Activated CD4-positive, alpha-beta T cell treated with anti-CD3 and anti-CD28 coated beads, Interleukin-2, amount 10 ng/mL, durations not matched to agents 24 days and 14 days (primary cell): ENCODE measurements at regions not wholly inside any gene's neighbourhood (a gene's known extent, or its start where the extent isn't known, plus 50 kb on each side); places are given as distances from the start of the nearest gene placed in this dataset.
"Not testable (repeated sequence)": the region's sequence is repeated elsewhere in the genome, so short reads cannot be mapped to it uniquely, and the experiment has no call there.

ENCODE experiments used
- DNase-seq: peaks from one replicate; pipeline ENCODE4 v3.0.0; 2022
- H3K27ac Mint-ChIP-seq: one replicate; pipeline ENCODE4 v1.8.0; 2022; ENCODE audit warnings: mild to moderate bottlenecking, mixed read lengths
- H3K27me3 Mint-ChIP-seq: one replicate; pipeline ENCODE4 v1.8.0; 2022; ENCODE audit warnings: mixed read lengths
- H3K36me3 Mint-ChIP-seq: one replicate; pipeline ENCODE4 v1.8.0; 2022; ENCODE audit warnings: low read depth, mild to moderate bottlenecking, mixed read lengths
- H3K4me1 Mint-ChIP-seq: one replicate; pipeline ENCODE4 v1.8.0; 2021; ENCODE audit warnings: mixed read lengths
- H3K4me3 Mint-ChIP-seq: one replicate; pipeline ENCODE4 v1.8.0; 2022; ENCODE audit warnings: mild to moderate bottlenecking, moderate library complexity, mixed read lengths
- H3K9me3 Mint-ChIP-seq: one replicate; pipeline ENCODE4 v1.8.0; 2021; ENCODE audit warnings: mixed read lengths
- intact Hi-C: fragments of 100-400 bp; cut with micrococcal nuclease; formaldehyde crosslinking; loops from one replicate; pipeline ENCODE4 v1.15.1; 2023

GRCh38 chr4:29079260-29079659 is 1640.9 kb upstream of the PCDH7 start:
- H3K27me3 Mint-ChIP-seq: no peaks in the 10 kb centered on the region
- intact Hi-C loops: no loop called here
- H3K27ac Mint-ChIP-seq: no peak overlapping the region
- H3K36me3 Mint-ChIP-seq: no peaks in the 10 kb centered on the region
- H3K9me3 Mint-ChIP-seq: peaks cover 4% of the 10 kb centered on the region
- DNase-seq: no peak
- H3K4me1 Mint-ChIP-seq: no peaks in the 10 kb centered on the region
- no peak overlapping the region for H3K4me3 Mint-ChIP-seq

DNA sequence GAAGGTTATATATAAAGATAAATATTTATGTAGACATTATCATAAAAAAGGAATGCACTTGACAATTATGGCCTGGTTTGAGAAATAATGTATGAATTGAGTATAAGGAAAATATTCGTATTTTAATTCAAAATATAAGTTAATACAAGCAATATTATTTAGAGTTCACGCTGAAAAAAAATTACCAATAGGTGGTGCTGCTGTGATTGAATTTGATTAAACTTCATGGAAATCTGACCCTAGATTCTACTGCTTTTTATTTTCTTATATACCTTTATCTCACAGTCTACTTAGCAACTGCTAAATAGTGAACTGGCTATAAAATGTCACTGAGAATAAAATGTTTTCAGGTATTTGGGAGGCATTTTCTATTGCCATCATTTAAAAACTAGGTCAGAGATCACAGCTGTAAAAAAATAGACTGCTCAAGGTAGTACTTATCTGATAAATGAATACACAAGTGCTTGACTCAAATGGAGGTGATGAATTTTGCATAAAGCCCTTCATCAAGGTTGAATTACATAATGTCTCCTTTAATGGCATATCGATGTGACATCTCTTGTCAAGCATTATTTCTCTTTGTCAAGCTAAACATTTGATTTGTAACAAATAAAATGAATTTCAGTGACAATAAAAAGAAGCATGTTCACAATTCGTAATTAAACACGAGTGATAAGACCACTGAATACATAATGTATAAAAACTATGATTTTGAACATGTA is 1638.8 kb upstream of the PCDH7 start:
- H3K27me3 Mint-ChIP-seq: no peaks in the 10 kb centered on the region
- H3K9me3 Mint-ChIP-seq: no peaks in the 10 kb centered on the region
- H3K27ac Mint-ChIP-seq: no peak overlapping the region
- H3K4me3 Mint-ChIP-seq: no peak overlapping the region
- intact Hi-C loops: no loop called here
- DNase-seq: no peak
- H3K36me3 Mint-ChIP-seq: no peaks in the 10 kb centered on the region
- H3K4me1 Mint-ChIP-seq: no peaks in the 10 kb centered on the region

DNA sequence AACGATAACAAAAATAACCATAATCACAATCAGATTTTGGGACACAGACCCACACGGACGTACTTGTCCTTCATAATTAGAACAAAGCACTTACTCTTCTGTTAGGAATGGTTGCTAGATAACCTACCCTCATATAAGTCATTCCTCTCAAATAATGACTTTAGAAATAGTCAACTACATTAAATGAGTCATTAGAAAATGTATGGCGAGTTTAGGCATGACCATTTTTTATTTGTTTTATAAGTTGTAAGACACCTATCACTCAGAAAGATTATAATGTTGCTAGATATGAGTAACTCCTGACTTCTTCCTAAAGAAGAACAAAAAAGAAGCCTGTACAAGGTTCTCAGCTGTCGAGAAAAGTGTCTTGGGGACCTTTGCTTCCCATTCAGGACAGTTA is 1637.5 kb upstream of the PCDH7 start:
- no peak for DNase-seq
- intact Hi-C loops: no loop called here
- no peak overlapping the region for H3K4me3 Mint-ChIP-seq
- no peaks in the 10 kb centered on the region for H3K36me3 Mint-ChIP-seq
- H3K27ac Mint-ChIP-seq: no peak overlapping the region
- no peaks in the 10 kb centered on the region for H3K27me3 Mint-ChIP-seq
- no peaks in the 10 kb centered on the region for H3K9me3 Mint-ChIP-seq
- H3K4me1 Mint-ChIP-seq: no peaks in the 10 kb centered on the region

GRCh38 chr4:29085748-29086147 is 1634.4 kb upstream of the PCDH7 start:
- Mint-ChIP-seq H3K9me3 (no peaks in the 10 kb centered on the region), H3K4me1 (no peaks in the 10 kb centered on the region), H3K4me3 (no peak overlapping the region), H3K27ac (no peak overlapping the region), H3K36me3 (no peaks in the 10 kb centered on the region), H3K27me3 (no peaks in the 10 kb centered on the region)
- intact Hi-C loops: no loop called here
- no peak for DNase-seq

DNA sequence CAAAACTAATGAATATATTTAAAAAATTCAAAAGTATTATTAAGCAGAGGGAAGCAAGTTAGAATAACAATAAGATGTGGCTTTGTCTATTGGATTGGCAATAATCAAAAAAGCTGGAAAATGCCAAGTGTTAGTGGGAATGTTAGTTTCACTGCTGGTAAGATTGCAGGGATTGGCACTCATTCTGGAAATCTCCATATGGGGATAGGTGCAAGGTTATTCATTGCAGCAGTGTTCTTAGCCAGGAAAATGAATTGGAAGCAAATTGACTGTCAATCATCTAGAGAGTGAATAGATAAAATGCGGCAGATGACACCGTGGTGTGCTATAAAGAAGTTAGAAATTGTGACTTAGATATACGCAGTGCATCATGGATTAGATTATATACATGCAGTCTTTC is 1615.5 kb upstream of the PCDH7 start:
- H3K4me3 Mint-ChIP-seq: no peak overlapping the region
- no peaks in the 10 kb centered on the region for H3K4me1 Mint-ChIP-seq
- DNase-seq: no peak
- H3K27ac Mint-ChIP-seq: no peak overlapping the region
- H3K9me3 Mint-ChIP-seq: no peaks in the 10 kb centered on the region
- no peaks in the 10 kb centered on the region for H3K27me3 Mint-ChIP-seq
- H3K36me3 Mint-ChIP-seq: no peaks in the 10 kb centered on the region
- intact Hi-C loops: no loop called here

- no peak overlapping the region for H3K4me3 Mint-ChIP-seq
- intact Hi-C loops: no loop called here
- no peak overlapping the region for H3K27ac Mint-ChIP-seq
- peaks cover 7% of the 10 kb centered on the region for H3K9me3 Mint-ChIP-seq
- no peaks in the 10 kb centered on the region for H3K36me3 Mint-ChIP-seq
- no peak for DNase-seq
- no peaks in the 10 kb centered on the region for H3K4me1 Mint-ChIP-seq
- H3K27me3 Mint-ChIP-seq: no peaks in the 10 kb centered on the region
Observed at GRCh38 chr4:29113960-29114359, 1606.2 kb upstream of the PCDH7 start.

GRCh38 chr4:29117231-29117722 is 1602.9 kb upstream of the PCDH7 start:
- H3K4me3 Mint-ChIP-seq, intact Hi-C loops, DNase-seq, H3K27ac Mint-ChIP-seq, H3K9me3 Mint-ChIP-seq, H3K36me3 Mint-ChIP-seq, H3K4me1 Mint-ChIP-seq, H3K27me3 Mint-ChIP-seq: not testable (repeated sequence)

DNA sequence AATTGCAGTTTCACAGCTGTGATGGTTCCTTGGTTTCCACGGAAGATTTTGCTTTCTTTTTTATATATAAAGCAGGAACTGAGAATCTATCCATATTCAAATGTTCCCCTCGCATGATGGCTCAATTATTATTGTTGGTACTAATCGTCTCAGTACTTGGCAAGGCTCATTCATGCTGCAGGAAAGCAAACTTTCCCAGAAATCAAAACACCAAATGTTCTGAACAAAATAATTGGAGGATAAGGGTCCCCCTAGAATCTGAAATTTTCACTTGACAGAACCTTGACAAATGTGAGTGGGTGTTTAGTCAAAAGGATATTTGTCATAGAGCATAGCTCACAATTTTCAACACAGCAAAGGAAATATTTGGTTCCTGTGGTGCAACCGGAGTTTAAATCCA is 1598.6 kb upstream of the PCDH7 start:
- Mint-ChIP-seq H3K27me3 (no peaks in the 10 kb centered on the region), H3K27ac (no peak overlapping the region), H3K36me3 (no peaks in the 10 kb centered on the region), H3K4me1 (no peaks in the 10 kb centered on the region), H3K4me3 (no peak overlapping the region), H3K9me3 (no peaks in the 10 kb centered on the region)
- intact Hi-C loops: no loop called here
- no peak for DNase-seq

- no peaks in the 10 kb centered on the region for H3K4me1 Mint-ChIP-seq
- H3K27me3 Mint-ChIP-seq: no peaks in the 10 kb centered on the region
- H3K9me3 Mint-ChIP-seq: peaks cover 3% of the 10 kb centered on the region
- no peak overlapping the region for H3K4me3 Mint-ChIP-seq
- DNase-seq: no peak
- intact Hi-C loops: no loop called here
- H3K36me3 Mint-ChIP-seq: no peaks in the 10 kb centered on the region
- no peak overlapping the region for H3K27ac Mint-ChIP-seq
Observed at GRCh38 chr4:29128810-29129209, 1591.4 kb upstream of the PCDH7 start.

DNA sequence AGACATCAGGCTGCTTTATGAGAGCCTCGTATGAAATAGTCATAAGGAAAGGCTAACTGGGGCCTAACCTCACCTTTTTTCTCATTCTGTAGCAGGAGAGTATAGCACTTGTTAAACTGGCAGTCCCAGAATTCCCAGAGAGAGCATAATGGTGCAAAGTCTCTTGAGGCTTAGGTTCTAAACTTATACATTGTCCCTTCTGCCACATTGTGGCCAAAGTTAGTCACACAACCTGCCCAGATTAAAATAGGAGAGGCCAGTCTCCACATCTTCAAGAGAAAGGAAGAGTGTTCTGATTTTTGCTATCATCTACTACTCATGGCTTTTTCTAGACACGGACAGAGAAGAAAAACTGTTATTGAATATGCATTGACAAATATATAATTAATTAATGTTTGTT is 1588.9 kb upstream of the PCDH7 start:
- Mint-ChIP-seq H3K4me3 (no peak overlapping the region), H3K9me3 (peaks cover 9% of the 10 kb centered on the region), H3K36me3 (no peaks in the 10 kb centered on the region), H3K27ac (no peak overlapping the region), H3K4me1 (no peaks in the 10 kb centered on the region), H3K27me3 (no peaks in the 10 kb centered on the region)
- no peak for DNase-seq
- intact Hi-C loops: no loop called here

DNA sequence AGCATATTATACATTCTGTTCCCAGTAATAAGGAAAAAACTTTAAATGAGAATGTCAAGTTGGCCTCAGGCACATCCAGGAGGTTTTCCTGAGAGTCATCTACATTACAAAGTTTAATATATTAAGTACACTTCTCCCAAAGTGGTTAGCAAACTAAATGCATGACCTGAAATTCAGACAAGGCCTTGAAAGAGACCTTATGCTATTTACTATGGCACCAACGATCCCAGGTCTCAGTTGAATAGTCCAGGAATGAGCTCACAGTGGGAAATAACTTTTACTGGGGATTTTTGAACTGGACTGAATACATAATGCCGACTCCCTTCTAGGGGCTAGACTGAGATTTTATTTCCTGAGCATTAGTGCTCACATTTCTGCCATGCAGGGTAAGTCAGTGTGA is 1577.5 kb upstream of the PCDH7 start:
- Mint-ChIP-seq H3K4me3 (no peak overlapping the region), H3K36me3 (no peaks in the 10 kb centered on the region), H3K27me3 (no peaks in the 10 kb centered on the region), H3K9me3 (no peaks in the 10 kb centered on the region), H3K4me1 (no peaks in the 10 kb centered on the region), H3K27ac (no peak overlapping the region)
- intact Hi-C loops: no loop called here
- DNase-seq: no peak

DNA sequence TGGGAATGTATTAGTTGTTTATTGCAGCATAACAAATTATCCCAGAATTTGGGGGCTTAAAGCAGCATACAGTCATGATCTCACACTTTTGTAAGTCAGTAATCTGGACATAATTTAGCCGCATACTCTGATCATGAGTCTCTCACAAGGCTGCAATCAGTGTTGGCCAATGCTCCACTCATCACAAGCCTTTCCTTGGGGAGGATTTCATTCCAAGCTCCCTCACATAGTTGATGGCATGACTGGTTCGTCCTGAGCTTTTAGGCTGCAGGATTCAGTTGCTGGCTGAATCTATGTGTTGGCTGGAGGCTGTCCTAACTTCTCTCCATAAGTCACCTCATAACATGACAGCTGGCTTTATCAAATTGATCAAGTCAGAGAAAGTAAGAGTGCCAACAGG is 1568.6 kb upstream of the PCDH7 start:
- H3K4me1 Mint-ChIP-seq: no peaks in the 10 kb centered on the region
- intact Hi-C loops: no loop called here
- no peak overlapping the region for H3K4me3 Mint-ChIP-seq
- H3K27ac Mint-ChIP-seq: no peak overlapping the region
- no peaks in the 10 kb centered on the region for H3K36me3 Mint-ChIP-seq
- no peaks in the 10 kb centered on the region for H3K27me3 Mint-ChIP-seq
- no peak for DNase-seq
- no peaks in the 10 kb centered on the region for H3K9me3 Mint-ChIP-seq

GRCh38 chr4:29153642-29154041 is 1566.5 kb upstream of the PCDH7 start:
- DNase-seq: no peak
- no peak overlapping the region for H3K4me3 Mint-ChIP-seq
- no peaks in the 10 kb centered on the region for H3K36me3 Mint-ChIP-seq
- no peaks in the 10 kb centered on the region for H3K9me3 Mint-ChIP-seq
- no peaks in the 10 kb centered on the region for H3K27me3 Mint-ChIP-seq
- H3K27ac Mint-ChIP-seq: no peak overlapping the region
- intact Hi-C loops: no loop called here
- no peaks in the 10 kb centered on the region for H3K4me1 Mint-ChIP-seq

DNA sequence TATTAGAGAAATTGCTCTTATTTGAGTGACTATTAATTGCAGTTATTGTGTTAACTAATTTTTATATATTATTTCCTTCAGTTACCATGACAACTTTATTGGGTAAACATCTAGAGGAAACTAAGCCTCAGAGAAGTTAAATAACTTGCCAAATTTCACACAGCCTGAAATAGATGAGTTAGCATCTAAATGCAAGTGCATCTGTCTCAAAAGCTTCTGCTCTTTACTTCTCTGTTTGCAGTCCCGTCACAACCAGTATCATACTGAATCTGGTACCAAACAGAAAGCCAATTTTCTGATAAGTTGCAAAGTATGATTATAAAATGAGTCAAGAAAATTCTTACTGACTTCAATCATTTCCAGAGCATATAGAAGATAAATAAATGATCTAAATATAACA is 1544.9 kb upstream of the PCDH7 start:
- peaks cover 3% of the 10 kb centered on the region for H3K9me3 Mint-ChIP-seq
- no peak overlapping the region for H3K4me3 Mint-ChIP-seq
- intact Hi-C loops: no loop called here
- H3K36me3 Mint-ChIP-seq: no peaks in the 10 kb centered on the region
- no peak overlapping the region for H3K27ac Mint-ChIP-seq
- H3K4me1 Mint-ChIP-seq: no peaks in the 10 kb centered on the region
- no peaks in the 10 kb centered on the region for H3K27me3 Mint-ChIP-seq
- DNase-seq: no peak

DNA sequence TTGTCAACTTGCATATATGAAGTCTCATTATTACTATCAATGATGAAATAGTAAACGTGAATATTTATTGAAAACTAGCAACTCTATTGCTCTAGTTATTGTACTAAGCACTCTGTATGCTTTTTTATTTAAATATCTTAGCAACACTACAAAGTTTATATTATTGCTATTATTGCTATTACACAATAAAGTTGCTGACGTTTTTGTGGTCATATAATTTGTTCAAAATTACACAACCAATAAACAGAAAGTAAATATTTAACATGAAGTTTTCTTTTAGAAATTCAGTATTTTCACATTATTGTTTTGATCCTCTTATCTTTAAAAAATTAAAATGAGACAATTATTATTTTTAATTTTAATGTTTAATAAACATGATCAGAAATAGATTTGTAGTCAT is 1521.1 kb upstream of the PCDH7 start:
- intact Hi-C loops: no loop called here
- no peaks in the 10 kb centered on the region for H3K27me3 Mint-ChIP-seq
- peaks cover 5% of the 10 kb centered on the region for H3K9me3 Mint-ChIP-seq
- no peak for DNase-seq
- H3K4me3 Mint-ChIP-seq: no peak overlapping the region
- no peak overlapping the region for H3K27ac Mint-ChIP-seq
- no peaks in the 10 kb centered on the region for H3K36me3 Mint-ChIP-seq
- H3K4me1 Mint-ChIP-seq: no peaks in the 10 kb centered on the region
